Neural progenitor cell (in vitro differentiated cells): ENCODE measurements at regions not wholly inside any gene's neighbourhood (a gene's known extent, or its start where the extent isn't known, plus 50 kb on each side); places are given as distances from the start of the nearest gene placed in this dataset.

Experiments
- DNase-seq: peaks from one replicate; pipeline ENCODE4 v3.0.0-alpha.2; 2016; ENCODE audit warnings: low spot score
- H2AFZ ChIP-seq: fragments of 200-600 bp; sonication (generic); replicated peaks from 2 replicates; pipeline ENCODE4 v1.6.1; 2016; ENCODE audit warnings: antibody characterized with exemption
- H3F3A ChIP-seq: fragments of 200-600 bp; sonication (generic); 2 replicates; pipeline ENCODE4 v1.6.1; 2016; ENCODE audit warnings: antibody characterized with exemption, low read depth
- H3K27ac ChIP-seq: fragments of 200-600 bp; sonication (generic); 2 replicates; pipeline ENCODE4 v1.5.1; 2016; ENCODE audit warnings: mild to moderate bottlenecking
- H3K27me3 ChIP-seq: fragments of 200-600 bp; sonication (generic); 2 replicates; pipeline ENCODE4 v1.6.1; 2016; ENCODE audit warnings: mild to moderate bottlenecking, moderate library complexity
- H3K36me3 ChIP-seq: fragments of 200-600 bp; sonication (generic); 2 replicates; pipeline ENCODE4 v1.5.1; 2016
- H3K4me1 ChIP-seq: fragments of 200-600 bp; sonication (generic); 2 replicates; pipeline ENCODE4 v1.6.1; 2016; ENCODE audit warnings: mixed run types
- H3K4me2 ChIP-seq: fragments of 200-600 bp; sonication (generic); 2 replicates; pipeline ENCODE4 v1.6.1; 2016
- H3K4me3 ChIP-seq: fragments of 200-600 bp; sonication (generic); 2 replicates; pipeline ENCODE4 v1.5.1; 2016
- H3K79me2 ChIP-seq: fragments of 200-600 bp; sonication (generic); 2 replicates; pipeline ENCODE4 v1.6.1; 2016; ENCODE audit warnings: low read depth
- H3K9ac ChIP-seq: fragments of 200-600 bp; sonication (generic); 2 replicates; pipeline ENCODE4 v1.6.1; 2016
- H3K9me3 ChIP-seq: fragments of 200-600 bp; sonication (generic); 2 replicates; pipeline ENCODE4 v1.5.1; 2016; ENCODE audit warnings: low read depth
- H4K20me1 ChIP-seq: fragments of 200-600 bp; sonication (generic); 2 replicates; pipeline ENCODE4 v1.6.1; 2016; ENCODE audit warnings: low read depth
- H3K27ac Mint-ChIP-seq: 3 replicates; pipeline ENCODE4 v1.8.0; 2021; ENCODE audit warnings: mixed read lengths
- H3K27me3 Mint-ChIP-seq: 2 replicates; pipeline ENCODE4 v1.8.0; 2022; ENCODE audit warnings: low read depth, mild to moderate bottlenecking, inconsistent platforms, moderate library complexity, mixed read lengths; ENCODE audit not compliant: insufficient read depth
- H3K36me3 Mint-ChIP-seq: 3 replicates; pipeline ENCODE4 v1.8.0; 2021; ENCODE audit warnings: mixed read lengths
- H3K4me1 Mint-ChIP-seq: 3 replicates; pipeline ENCODE4 v1.8.0; 2021; ENCODE audit warnings: mixed read lengths
- H3K4me3 Mint-ChIP-seq: 3 replicates; pipeline ENCODE4 v1.8.0; 2021; ENCODE audit warnings: mild to moderate bottlenecking, moderate library complexity, mixed read lengths
- H3K9me3 Mint-ChIP-seq: 3 replicates; pipeline ENCODE4 v1.8.0; 2020; ENCODE audit warnings: mixed read lengths
- CTCF ChIP-seq: fragments of 200-600 bp; sonication (generic); IDR thresholded peaks from 2 replicates; pipeline ENCODE4 v1.5.1; 2017; ENCODE audit warnings: antibody characterized with exemption, mild to moderate bottlenecking
- EZH2 ChIP-seq: fragments of 200-600 bp; sonication (generic); IDR thresholded peaks from 2 replicates; pipeline ENCODE4 v1.6.1; 2017; ENCODE audit warnings: antibody characterized with exemption, mild to moderate bottlenecking, moderate library complexity
- EZH2phosphoT487 ChIP-seq: fragments of 200-600 bp; sonication (generic); IDR thresholded peaks from 2 replicates; pipeline ENCODE4 v1.6.1; 2017; ENCODE audit warnings: antibody characterized with exemption

GRCh38 chr5:155957884-155958283 is 369.1 kb upstream of the SGCD start:
- H3K79me2 ChIP-seq = no peaks in the 10 kb centered on the region
- DNase-seq = no peak
- no peaks in the 10 kb centered on the region for H3K36me3 ChIP-seq
- H3K4me1 Mint-ChIP-seq = peaks cover 3% of the 10 kb centered on the region
- no peaks in the 10 kb centered on the region for H3K27me3 ChIP-seq
- no peak for TF ChIP-seq EZH2phosphoT487
- no peak for TF ChIP-seq CTCF
- no peak overlapping the region for H3K4me3 ChIP-seq
- peaks cover 10% of the 10 kb centered on the region for H3F3A ChIP-seq
- H3K27ac ChIP-seq = no peak overlapping the region
- no peaks in the 10 kb centered on the region for H3K9me3 ChIP-seq
- peaks cover 2% of the 10 kb centered on the region for H3K27me3 Mint-ChIP-seq
- no peak overlapping the region for H2AFZ ChIP-seq
- H3K4me2 ChIP-seq = no peak overlapping the region
- H3K9ac ChIP-seq = no peak overlapping the region
- H4K20me1 ChIP-seq = no peaks in the 10 kb centered on the region
- H3K27ac Mint-ChIP-seq = no peak overlapping the region
- H3K4me1 ChIP-seq = peaks cover 25% of the 10 kb centered on the region
- H3K9me3 Mint-ChIP-seq = no peaks in the 10 kb centered on the region
- no peaks in the 10 kb centered on the region for H3K36me3 Mint-ChIP-seq
- no peak overlapping the region for H3K4me3 Mint-ChIP-seq

GRCh38 chr5:155959082-155959481 is 367.9 kb upstream of the SGCD start:
- Mint-ChIP-seq H3K4me1 (no peaks in the 10 kb centered on the region), H3K9me3 (no peaks in the 10 kb centered on the region), H3K27ac (no peak overlapping the region), H3K36me3 (no peaks in the 10 kb centered on the region), H3K4me3 (no peak overlapping the region), H3K27me3 (peaks cover 2% of the 10 kb centered on the region)
- Histone ChIP-seq H3K36me3 (no peaks in the 10 kb centered on the region), H3K27ac (no peak overlapping the region), H3K4me3 (no peak overlapping the region), H3K4me2 (no peak overlapping the region), H3K9me3 (no peaks in the 10 kb centered on the region), H3F3A (no peaks in the 10 kb centered on the region), H3K4me1 (peaks cover 14% of the 10 kb centered on the region), H4K20me1 (no peaks in the 10 kb centered on the region), H3K79me2 (no peaks in the 10 kb centered on the region), H3K27me3 (no peaks in the 10 kb centered on the region), H2AFZ (no peak overlapping the region), H3K9ac (no peak overlapping the region)
- TF ChIP-seq EZH2 (no peak), EZH2phosphoT487 (no peak), CTCF (no peak)
- DNase-seq = no peak

GRCh38 chr5:155960177-155960576 is 366.8 kb upstream of the SGCD start:
- no peaks in the 10 kb centered on the region for H3K27me3 ChIP-seq
- no peak overlapping the region for H3K4me2 ChIP-seq
- Mint-ChIP-seq H3K36me3 (no peaks in the 10 kb centered on the region), H3K27ac (no peak overlapping the region), H3K27me3 (peaks cover 2% of the 10 kb centered on the region), H3K4me1 (no peaks in the 10 kb centered on the region), H3K9me3 (no peaks in the 10 kb centered on the region), H3K4me3 (no peak overlapping the region)
- peaks cover 6% of the 10 kb centered on the region for H3K4me1 ChIP-seq
- no peaks in the 10 kb centered on the region for H3K9me3 ChIP-seq
- no peak overlapping the region for H3K27ac ChIP-seq
- H2AFZ ChIP-seq = no peak overlapping the region
- no peak for TF ChIP-seq EZH2phosphoT487
- no peak for TF ChIP-seq CTCF
- TF ChIP-seq EZH2 = no peak
- no peaks in the 10 kb centered on the region for H4K20me1 ChIP-seq
- H3K9ac ChIP-seq = no peak overlapping the region
- H3K79me2 ChIP-seq = no peaks in the 10 kb centered on the region
- no peak overlapping the region for H3K4me3 ChIP-seq
- H3F3A ChIP-seq = no peaks in the 10 kb centered on the region
- H3K36me3 ChIP-seq = no peaks in the 10 kb centered on the region
- DNase-seq = no peak

GRCh38 chr5:155969537-155969936 is 357.4 kb upstream of the SGCD start:
- Histone ChIP-seq H3F3A (no peaks in the 10 kb centered on the region), H3K4me2 (no peak overlapping the region), H3K79me2 (no peaks in the 10 kb centered on the region), H3K4me3 (no peak overlapping the region), H3K9me3 (no peaks in the 10 kb centered on the region), H2AFZ (no peak overlapping the region), H4K20me1 (no peaks in the 10 kb centered on the region), H3K9ac (no peak overlapping the region), H3K4me1 (no peaks in the 10 kb centered on the region), H3K27me3 (no peaks in the 10 kb centered on the region), H3K27ac (no peak overlapping the region), H3K36me3 (no peaks in the 10 kb centered on the region)
- TF ChIP-seq EZH2phosphoT487 (no peak), CTCF (no peak), EZH2 (no peak)
- no peak for DNase-seq
- no peaks in the 10 kb centered on the region for H3K27me3 Mint-ChIP-seq
- peaks cover 4% of the 10 kb centered on the region for H3K9me3 Mint-ChIP-seq
- no peak overlapping the region for H3K27ac Mint-ChIP-seq
- no peaks in the 10 kb centered on the region for H3K36me3 Mint-ChIP-seq
- H3K4me1 Mint-ChIP-seq = peaks cover 4% of the 10 kb centered on the region
- H3K4me3 Mint-ChIP-seq = no peak overlapping the region
